ENCODE measurements at regions not wholly inside any gene's neighbourhood (a gene's known extent, or its start where the extent isn't known, plus 50 kb on each side); places are given as distances from the start of the nearest gene placed in this dataset.

- H3K27me3 ChIP-seq (ENCODE audit: control insufficient read depth in 2 of 2, insufficient read depth in 2 of 2, low read length in 2 of 2) = peaks cover 2 to 10% of the 10 kb centered on the region in 2 experiments; a peak in 3 of 5 replicates
- intact Hi-C loops (cut with micrococcal nuclease) = no loop called here
- in situ Hi-C loops (cut with MboI) = no loop called here
- no peaks in the 10 kb centered on the region for H3K79me2 ChIP-seq (ENCODE audit: control insufficient read depth, insufficient read depth, low read length)
- H3K9me3 ChIP-seq (replicated peaks; ENCODE audit: control insufficient read depth, insufficient read depth, low read depth, low read length) = no peaks in the 10 kb centered on the region
- no peak overlapping the region for H3K4me2 ChIP-seq (ENCODE audit: insufficient read depth, low read length)
- no peaks in the 10 kb centered on the region for H3K4me1 ChIP-seq (replicated peaks in 1 of 2; ENCODE audit: control insufficient read depth in 2 of 2, insufficient read depth in 2 of 2, low read length in 2 of 2)
- TF ChIP-seq HMGN3 (IDR thresholded peaks at IDR 0.05; ENCODE audit: borderline replicate concordance, extremely low read depth, insufficient read length, low read depth, low read length) (no peak), BRD4 (IDR thresholded peaks at IDR 0.05) (no peak), ZNF277 (CRISPR knock-in tag; IDR thresholded peaks at IDR 0.05; ENCODE audit: borderline replicate concordance) (no peak), ZFP91 (CRISPR knock-in tag; IDR thresholded peaks at IDR 0.05) (no peak), ZNF197 (CRISPR knock-in tag; IDR thresholded peaks at IDR 0.05; ENCODE audit: low read depth) (no peak), TCF15 (CRISPR knock-in tag; IDR thresholded peaks at IDR 0.05) (no peak), MCM2 (IDR thresholded peaks at IDR 0.05; ENCODE audit: low read depth) (no peak)
- H3K9me1 ChIP-seq (ENCODE audit: control insufficient read depth, insufficient read depth, low read length) = no peaks in the 10 kb centered on the region
- no peak overlapping the region for H2AFZ ChIP-seq (ENCODE audit: low read depth, low read length)
- WGBS (ENCODE audit: insufficient coverage, low coverage, missing lambda C conversion rate) = 0% methylated on average over 5 of the region's 5 CpGs
- no peak overlapping the region for H3K4me3 ChIP-seq
- FAIRE-seq (no peak), ATAC-seq (no peak), DNase-seq (ENCODE audit: extremely low read depth in 1 of 4, low spot score in 3 of 4) (no peak)
- no peak overlapping the region for H3K27ac ChIP-seq (ENCODE audit: extremely low read depth, low read depth, low read length)
- ChIA-PET CTCF (ENCODE audit: low intra/inter-chr PET ratio) (no interaction called here), POLR2A (no interaction called here)
- no peaks in the 10 kb centered on the region for H4K20me1 ChIP-seq (replicated peaks; ENCODE audit: control insufficient read depth, insufficient read depth, low read length)
- H3K36me3 ChIP-seq (ENCODE audit: control insufficient read depth, insufficient read depth, low read length) = no peaks in the 10 kb centered on the region
- H3K9ac ChIP-seq (ENCODE audit: insufficient read depth in 1 of 2, low read depth in 2 of 2, low read length in 2 of 2) = no peak overlapping the region
- BruUV-seq (replicated peaks) = no TSS peak
These were observed 169.0 kb upstream of the PRKCQ start for GRCh38 chr10:6748981-6749635.
